ENCODE measurements at regions not wholly inside any gene's neighbourhood (a gene's known extent, or its start where the extent isn't known, plus 50 kb on each side); places are given as distances from the start of the nearest gene placed in this dataset.

- CTCF ChIA-PET, result no interaction called here
- POLR2A ChIA-PET, result no interaction called here
- no peak for DNase-seq (ENCODE audit: low read depth, low spot score)
- no peak for TF ChIP-seq CTCF (IDR thresholded peaks at IDR 0.05; ENCODE audit: insufficient read depth, low read length, missing control alignments)
- H3K4me3 ChIP-seq (ENCODE audit: low read depth, low read length), result no peak overlapping the region
These were observed 83.7 kb downstream of the TMEM30B start for GRCh38 chr14:61197416-61197815.

GRCh38 chr14:61196792-61197191 lies 84.3 kb downstream of the TMEM30B start:
- TF ChIP-seq CTCF (IDR thresholded peaks at IDR 0.05; ENCODE audit: insufficient read depth, low read length, missing control alignments), result no peak
- H3K4me3 ChIP-seq (ENCODE audit: low read depth, low read length), result no peak overlapping the region
- CTCF ChIA-PET, result no interaction called here
- no peak for DNase-seq (ENCODE audit: low read depth, low spot score)
- POLR2A ChIA-PET, result no interaction called here

- CTCF ChIA-PET, result no interaction called here
These were observed 85.1 kb downstream of the TMEM30B start for GRCh38 chr14:61196034-61196433.

GRCh38 chr14:61193476-61193875 lies 87.7 kb downstream of the TMEM30B start:
- DNase-seq (ENCODE audit: low read depth, low spot score), result no peak
- POLR2A ChIA-PET, result no interaction called here
- no peak overlapping the region for H3K4me3 ChIP-seq (ENCODE audit: low read depth, low read length)
- CTCF ChIA-PET, result no interaction called here
- no peak for TF ChIP-seq CTCF (IDR thresholded peaks at IDR 0.05; ENCODE audit: insufficient read depth, low read length, missing control alignments)

More at GRCh38 chr14:61196034-61196433, 85.1 kb downstream of the TMEM30B start:
- no peak for TF ChIP-seq CTCF (IDR thresholded peaks at IDR 0.05; ENCODE audit: insufficient read depth, low read length, missing control alignments)
- H3K4me3 ChIP-seq (ENCODE audit: low read depth, low read length), result no peak overlapping the region
- POLR2A ChIA-PET, result no interaction called here
- DNase-seq (ENCODE audit: low read depth, low spot score), result no peak

- no peak for TF ChIP-seq CTCF (IDR thresholded peaks at IDR 0.05; ENCODE audit: insufficient read depth, low read length, missing control alignments)
- POLR2A ChIA-PET, result no interaction called here
- no peak for DNase-seq (ENCODE audit: low read depth, low spot score)
- no peak overlapping the region for H3K4me3 ChIP-seq (ENCODE audit: low read depth, low read length)
- CTCF ChIA-PET, result no interaction called here
These were observed 88.1 kb downstream of the TMEM30B start for GRCh38 chr14:61192989-61193388.

GRCh38 chr14:61191733-61192132 lies 89.4 kb downstream of the TMEM30B start:
- CTCF ChIA-PET, result interaction anchor here (0.8 to 1.6 kb wide), 4 partner anchors 8 to 166 kb away, joined by 3 read pairs; no protein-coding TSS in a partner anchor
- POLR2A ChIA-PET, result interaction anchor here (0.6 kb wide), 1 partner anchor 56 kb away, joined by 3 read pairs; no protein-coding TSS in a partner anchor

More at GRCh38 chr14:61191733-61192132, 89.4 kb downstream of the TMEM30B start:
- DNase-seq (ENCODE audit: low read depth, low spot score), result no peak
- no peak for TF ChIP-seq CTCF (IDR thresholded peaks at IDR 0.05; ENCODE audit: insufficient read depth, low read length, missing control alignments)
- H3K4me3 ChIP-seq (ENCODE audit: low read depth, low read length), result no peak overlapping the region

Measured in AG04449 (cell line).